DOHH2 (cell line): ENCODE measurements at regions not wholly inside any gene's neighbourhood (a gene's known extent, or its start where the extent isn't known, plus 50 kb on each side); places are given as distances from the start of the nearest gene placed in this dataset.

Experiments
- H3F3A ChIP-seq: fragments of 200-600 bp; sonication (generic), shearing (Covaris generic); 2 replicates; pipeline ENCODE4 v1.6.0; 2016; ENCODE audit warnings: antibody characterized with exemption, mild to moderate bottlenecking; ENCODE audit not compliant: control insufficient read depth, insufficient read depth
- H3K27ac ChIP-seq: fragments of 200-600 bp; sonication (generic); 2 replicates; pipeline ENCODE4 v1.5.1; 2014; ENCODE audit warnings: low read depth, mild to moderate bottlenecking, low read length, moderate library complexity
- H3K27me3 ChIP-seq: fragments of 200-600 bp; sonication (generic); 2 replicates; pipeline ENCODE4 v1.6.1; 2014; ENCODE audit warnings: mild to moderate bottlenecking, low read length, mixed read lengths; ENCODE audit not compliant: control insufficient read depth
- H3K36me3 ChIP-seq: fragments of 200-600 bp; sonication (generic); 2 replicates; pipeline ENCODE4 v1.6.1; 2014; ENCODE audit warnings: mild to moderate bottlenecking, low read length, moderate library complexity, mixed read lengths; ENCODE audit not compliant: control insufficient read depth
- H3K4me1 ChIP-seq: fragments of 200-600 bp; sonication (generic); 2 replicates; pipeline ENCODE4 v1.6.1; 2014; ENCODE audit warnings: mild to moderate bottlenecking, low read length, mixed read lengths; ENCODE audit not compliant: control insufficient read depth
- H3K4me2 ChIP-seq: fragments of 200-600 bp; sonication (generic); 2 replicates; pipeline ENCODE4 v1.6.0; 2014; ENCODE audit warnings: mild to moderate bottlenecking, low read length, moderate library complexity
- H3K4me3 ChIP-seq: fragments of 200-600 bp; sonication (generic); 2 replicates; pipeline ENCODE4 v1.5.1; 2014; ENCODE audit warnings: mild to moderate bottlenecking, low read length, mixed read lengths
- H3K79me2 ChIP-seq: fragments of 200-600 bp; sonication (generic); 2 replicates; pipeline ENCODE4 v1.6.1; 2014; ENCODE audit warnings: mild to moderate bottlenecking, low read length, mixed read lengths; ENCODE audit not compliant: control insufficient read depth
- H3K9me2 ChIP-seq: fragments of 200-600 bp; sonication (generic); replicated peaks from 2 replicates; pipeline ENCODE4 v1.6.1; 2014; ENCODE audit warnings: mild to moderate bottlenecking, low read length, mixed read lengths; ENCODE audit not compliant: control insufficient read depth
- H3K9me3 ChIP-seq: fragments of 200-600 bp; sonication (generic); 2 replicates; pipeline ENCODE4 v1.6.1; 2014; ENCODE audit warnings: antibody characterized with exemption, low read length, mixed read lengths; ENCODE audit not compliant: control insufficient read depth, insufficient read depth
- H4K20me1 ChIP-seq: fragments of 200-600 bp; sonication (generic); 2 replicates; pipeline ENCODE4 v1.6.0; 2014; ENCODE audit warnings: low read depth, mild to moderate bottlenecking, antibody characterized with exemption, low read length, moderate library complexity; ENCODE audit not compliant: control insufficient read depth, insufficient read depth
- EZH2phosphoT487 ChIP-seq: fragments of 200-600 bp; sonication (generic); IDR thresholded peaks from 2 replicates; pipeline ENCODE4 v1.6.1; 2017; ENCODE audit warnings: borderline replicate concordance, mild to moderate bottlenecking, antibody characterized with exemption, low read length, moderate library complexity, mixed read lengths
- TF ChIP-seq, protein P1 (sequence below): fragments of 200-600 bp; sonication (generic); IDR thresholded peaks from one replicate; pipeline ENCODE4 v1.5.1; 2014; ENCODE audit warnings: antibody characterized with exemption, mild to moderate bottlenecking, low read depth, low read length; ENCODE audit not compliant: poor library complexity, severe bottlenecking

DNA sequence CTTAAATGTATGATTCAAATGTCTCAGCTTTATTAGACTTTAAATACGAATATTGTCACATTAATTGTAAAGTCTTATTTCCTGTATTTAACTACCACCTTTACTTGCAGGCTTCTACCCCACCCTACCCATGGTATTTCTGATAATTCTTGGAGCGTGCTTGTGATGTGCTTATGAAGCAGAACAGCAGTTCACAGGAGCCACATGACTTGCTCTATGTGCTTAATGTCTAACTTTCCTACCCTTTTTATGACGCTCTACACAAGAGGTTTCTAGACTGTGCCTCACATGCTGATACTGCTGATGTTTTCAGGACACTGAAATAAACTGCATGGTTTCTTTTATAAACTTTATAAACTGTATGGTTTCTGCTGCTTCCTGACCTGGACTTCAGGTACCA is 553.5 kb upstream of the CCDC54 start:
- Histone ChIP-seq H3K79me2 (no peaks in the 10 kb centered on the region), H3K4me3 (no peak overlapping the region)

DNA sequence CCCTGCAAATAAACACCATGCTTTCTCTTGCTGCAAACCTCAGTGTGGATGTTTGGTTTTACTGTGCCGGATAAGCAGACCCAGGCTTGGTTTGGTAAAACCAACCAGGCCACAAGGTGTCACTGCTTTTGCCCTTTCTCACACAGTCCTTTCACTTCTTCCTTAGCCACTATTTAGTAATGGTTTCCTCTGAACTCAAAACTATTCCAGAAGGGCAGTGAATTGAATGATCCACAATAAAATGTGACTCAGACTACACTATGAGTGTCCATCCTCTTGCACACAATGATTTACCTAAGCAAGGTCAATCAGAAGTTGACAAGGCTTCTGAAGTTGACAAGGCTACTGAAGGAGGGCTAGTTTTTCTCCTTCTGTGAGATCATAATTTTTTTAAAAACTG is 552.4 kb upstream of the CCDC54 start:
- Histone ChIP-seq H4K20me1 (no peaks in the 10 kb centered on the region), H3K79me2 (no peaks in the 10 kb centered on the region), H3K27ac (no peak overlapping the region), H3K4me1 (no peaks in the 10 kb centered on the region), H3K9me3 (no peaks in the 10 kb centered on the region; the same call in 1 of the 2 replicates), H3F3A (no peaks in the 10 kb centered on the region), H3K4me3 (no peak overlapping the region), H3K27me3 (no peaks in the 10 kb centered on the region), H3K36me3 (no peaks in the 10 kb centered on the region), H3K4me2 (no peak overlapping the region), H3K9me2 (no peaks in the 10 kb centered on the region)
- TF ChIP-seq, protein P1, sequence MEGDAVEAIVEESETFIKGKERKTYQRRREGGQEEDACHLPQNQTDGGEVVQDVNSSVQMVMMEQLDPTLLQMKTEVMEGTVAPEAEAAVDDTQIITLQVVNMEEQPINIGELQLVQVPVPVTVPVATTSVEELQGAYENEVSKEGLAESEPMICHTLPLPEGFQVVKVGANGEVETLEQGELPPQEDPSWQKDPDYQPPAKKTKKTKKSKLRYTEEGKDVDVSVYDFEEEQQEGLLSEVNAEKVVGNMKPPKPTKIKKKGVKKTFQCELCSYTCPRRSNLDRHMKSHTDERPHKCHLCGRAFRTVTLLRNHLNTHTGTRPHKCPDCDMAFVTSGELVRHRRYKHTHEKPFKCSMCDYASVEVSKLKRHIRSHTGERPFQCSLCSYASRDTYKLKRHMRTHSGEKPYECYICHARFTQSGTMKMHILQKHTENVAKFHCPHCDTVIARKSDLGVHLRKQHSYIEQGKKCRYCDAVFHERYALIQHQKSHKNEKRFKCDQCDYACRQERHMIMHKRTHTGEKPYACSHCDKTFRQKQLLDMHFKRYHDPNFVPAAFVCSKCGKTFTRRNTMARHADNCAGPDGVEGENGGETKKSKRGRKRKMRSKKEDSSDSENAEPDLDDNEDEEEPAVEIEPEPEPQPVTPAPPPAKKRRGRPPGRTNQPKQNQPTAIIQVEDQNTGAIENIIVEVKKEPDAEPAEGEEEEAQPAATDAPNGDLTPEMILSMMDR: no peak
- TF ChIP-seq EZH2phosphoT487: no peak

More for the DNA sequence above, 553.5 kb upstream of the CCDC54 start:
- no peaks in the 10 kb centered on the region for H3K9me2 ChIP-seq
- no peaks in the 10 kb centered on the region for H3K27me3 ChIP-seq
- no peaks in the 10 kb centered on the region for H3K4me1 ChIP-seq
- TF ChIP-seq EZH2phosphoT487: no peak
- TF ChIP-seq, protein P1: no peak
- no peaks in the 10 kb centered on the region; the same call in 1 of the 2 replicates for H3K9me3 ChIP-seq
- H3K36me3 ChIP-seq: no peaks in the 10 kb centered on the region
- H3F3A ChIP-seq: no peaks in the 10 kb centered on the region
- H4K20me1 ChIP-seq: no peaks in the 10 kb centered on the region
- H3K27ac ChIP-seq: no peak overlapping the region
- no peak overlapping the region for H3K4me2 ChIP-seq

DNA sequence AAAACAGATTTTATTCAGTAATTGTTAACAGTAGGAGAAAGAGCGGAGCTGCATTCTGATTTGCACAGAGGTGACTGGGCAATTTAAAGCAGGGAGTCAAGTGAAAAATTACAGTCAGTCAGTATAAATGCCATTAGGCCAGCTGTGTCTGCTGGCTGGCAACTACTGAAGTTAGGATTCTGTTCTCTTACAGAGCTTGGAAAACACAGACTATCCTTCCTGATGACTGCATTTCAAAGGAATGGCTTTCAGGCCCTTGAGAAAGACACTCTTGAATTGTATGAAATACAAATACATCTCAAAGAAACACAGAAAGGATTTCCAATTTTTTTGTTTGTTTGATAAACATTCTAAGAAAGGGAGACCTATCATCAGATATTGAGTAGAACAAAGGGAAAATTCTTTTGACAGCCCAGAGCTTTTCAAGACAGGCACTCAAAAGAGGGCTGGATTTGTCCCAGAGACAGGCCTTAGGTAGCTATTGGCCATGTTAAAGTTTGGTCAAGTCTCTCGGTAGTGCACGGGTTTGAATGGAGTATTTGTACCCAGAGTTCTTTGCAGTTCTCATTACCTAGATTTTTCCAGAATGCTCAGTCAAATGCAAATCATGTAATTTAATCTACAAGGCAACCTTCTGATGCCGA is 551.2 kb upstream of the CCDC54 start:
- H3K27ac ChIP-seq: no peak overlapping the region
- no peaks in the 10 kb centered on the region for H3K27me3 ChIP-seq
- H3K4me1 ChIP-seq: no peaks in the 10 kb centered on the region
- H3K79me2 ChIP-seq: no peaks in the 10 kb centered on the region
- no peak overlapping the region for H3K4me2 ChIP-seq
- H3K36me3 ChIP-seq: no peaks in the 10 kb centered on the region
- no peaks in the 10 kb centered on the region; the same call in 1 of the 2 replicates for H3K9me3 ChIP-seq
- H4K20me1 ChIP-seq: no peaks in the 10 kb centered on the region
- H3K4me3 ChIP-seq: no peak overlapping the region
- TF ChIP-seq, protein P1: no peak
- TF ChIP-seq EZH2phosphoT487: no peak
- H3K9me2 ChIP-seq: no peaks in the 10 kb centered on the region
- H3F3A ChIP-seq: no peaks in the 10 kb centered on the region
